Hematopoietic multipotent progenitor cell treated with erythropoietin and hydrocortisone succinate and interleukin-3 and kit ligand, for 4 days (in vitro differentiated cells): ENCODE measurements at regions not wholly inside any gene's neighbourhood (a gene's known extent, or its start where the extent isn't known, plus 50 kb on each side); places are given as distances from the start of the nearest gene placed in this dataset.
A peak's percentile ranks its signal among the peaks of the same experiment; 100 is the strongest.

Experiments used
- DNase-seq: peaks from one replicate; pipeline ENCODE4 v3.0.0-alpha.2; 2015

DNA sequence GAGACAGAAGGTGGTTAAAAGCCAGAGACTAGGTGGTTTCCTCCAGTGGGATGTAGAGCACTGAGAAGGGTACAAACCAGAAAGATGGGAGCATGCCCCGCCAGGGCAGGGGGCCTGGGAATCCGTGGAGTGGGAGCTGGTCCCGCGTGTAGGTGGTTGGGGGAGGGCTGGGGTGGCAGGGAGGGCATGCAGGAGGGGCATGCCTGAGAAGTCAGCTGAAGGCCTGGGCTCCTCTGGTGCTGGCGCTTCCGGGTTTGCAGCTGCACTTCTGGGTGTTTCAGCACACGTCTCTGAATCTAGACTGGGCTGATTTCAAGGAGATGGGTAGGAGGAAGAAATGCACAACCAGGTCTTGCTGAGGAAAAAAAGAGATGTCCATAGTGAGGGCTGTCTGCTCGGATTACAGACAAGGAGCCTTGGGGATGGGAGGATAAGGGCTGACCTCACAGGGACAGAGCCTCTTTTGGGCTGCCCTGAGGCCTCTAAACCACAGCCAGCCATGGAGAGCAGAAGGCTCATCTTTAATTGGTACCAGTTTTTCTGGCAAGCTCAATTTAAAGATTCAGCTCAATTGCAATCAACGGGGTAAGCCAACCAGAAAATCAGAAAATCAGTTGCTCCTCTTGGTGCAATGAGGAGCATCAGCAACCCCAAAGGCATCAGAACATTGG, 151.9 kb downstream of the FAM43A start:
- no peak for DNase-seq

DNA sequence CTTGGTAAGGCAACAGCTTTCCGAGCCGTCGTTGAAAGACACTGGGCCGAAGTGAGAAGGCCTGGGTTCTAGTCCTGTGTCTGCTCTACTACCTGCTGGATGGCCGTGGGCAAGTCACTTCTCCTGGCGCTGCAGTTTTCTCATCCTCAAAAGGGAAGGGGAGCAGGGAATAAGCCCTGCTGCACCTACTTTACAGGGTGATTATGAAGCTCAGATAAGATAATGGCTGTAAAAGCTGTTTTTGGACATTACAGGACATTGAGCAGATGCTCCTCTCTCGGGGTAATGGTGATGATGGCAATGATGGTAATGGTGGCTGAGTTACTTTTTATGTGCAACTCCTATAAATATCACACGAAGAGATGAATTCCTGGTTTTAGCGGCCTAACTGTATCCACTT, 152.6 kb downstream of the FAM43A start:
- no peak for DNase-seq

- peak; percentile 78 for DNase-seq
These were observed 155.2 kb downstream of the FAM43A start for GRCh38 chr3:194840661-194841514.

GRCh38 chr3:194841515-194841841, 155.8 kb downstream of the FAM43A start:
- DNase-seq: no peak

DNA sequence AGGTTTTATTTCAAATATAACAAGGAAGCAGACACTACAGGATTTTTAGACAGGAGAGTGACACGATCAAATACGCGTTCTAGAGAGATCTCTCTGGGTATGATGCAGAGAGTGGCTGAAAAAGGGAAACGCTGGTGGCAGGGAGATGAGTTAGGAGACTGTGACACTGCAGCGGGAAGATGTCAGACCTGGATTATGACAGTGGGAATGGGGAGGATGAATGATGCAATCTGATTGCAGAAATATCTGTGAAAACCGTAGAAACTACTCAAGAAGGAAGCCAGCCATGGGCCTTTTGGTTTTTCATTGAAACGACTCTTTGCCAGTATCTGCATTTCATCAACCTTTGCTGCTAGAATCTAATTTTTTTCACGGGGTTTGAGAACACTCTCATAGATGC, 157.9 kb downstream of the FAM43A start:
- DNase-seq: no peak

DNA sequence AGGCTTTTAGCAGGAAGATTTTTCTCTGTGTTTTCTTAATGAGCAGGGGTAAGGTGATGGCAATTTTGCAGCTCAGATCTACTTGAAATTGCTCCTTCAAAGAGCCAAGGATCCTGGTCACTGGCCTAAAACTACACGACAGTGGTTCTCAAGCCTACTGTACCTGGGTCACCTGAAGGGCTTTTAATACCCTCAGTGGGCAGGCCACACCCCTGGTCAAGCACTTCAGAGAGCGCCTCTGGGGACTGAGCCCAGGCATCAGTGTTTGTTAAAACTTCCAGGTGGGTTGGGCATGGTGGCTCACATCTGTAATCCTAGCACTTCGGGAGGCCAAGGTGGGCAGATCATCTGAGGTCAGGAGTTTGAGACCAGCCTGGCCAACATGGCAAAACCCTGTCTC, 158.4 kb downstream of the FAM43A start:
- no peak for DNase-seq

DNA sequence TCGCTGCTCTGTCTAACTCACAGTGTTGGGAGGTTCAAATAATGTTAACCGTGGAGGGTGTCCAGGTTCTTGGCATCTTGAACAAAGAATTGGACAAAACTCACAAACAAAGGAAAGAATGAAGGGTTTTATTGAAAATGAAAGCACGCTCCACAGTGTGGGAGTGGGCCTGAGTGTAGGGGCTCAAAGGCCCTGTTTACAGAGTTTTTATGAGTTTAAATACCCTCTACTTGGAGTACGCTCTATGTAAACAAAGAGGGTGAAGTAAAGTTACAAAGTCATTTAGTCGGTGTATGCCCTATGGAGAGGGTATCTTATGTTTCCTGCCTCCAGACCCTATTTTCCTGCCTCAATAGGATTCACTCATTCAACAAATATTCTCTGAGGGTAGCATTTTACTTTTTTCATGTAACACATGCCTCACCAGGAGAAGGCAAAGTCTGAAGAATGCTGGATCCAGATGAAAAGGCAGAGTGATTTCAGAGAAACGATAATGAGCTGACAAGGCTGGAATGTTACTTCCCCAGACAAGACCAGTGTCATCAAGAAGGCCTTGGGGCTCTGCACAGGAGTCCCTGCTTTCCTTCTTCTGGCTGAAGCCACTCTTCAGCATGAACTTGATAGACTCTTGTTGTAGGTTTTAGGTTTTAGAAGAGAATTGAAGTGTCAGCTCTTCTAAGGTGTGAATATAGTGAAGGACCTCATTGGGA, 163.6 kb downstream of the FAM43A start:
- DNase-seq: no peak

- no peak for DNase-seq
These were observed 165.6 kb downstream of the FAM43A start for GRCh38 chr3:194851254-194851653.

DNA sequence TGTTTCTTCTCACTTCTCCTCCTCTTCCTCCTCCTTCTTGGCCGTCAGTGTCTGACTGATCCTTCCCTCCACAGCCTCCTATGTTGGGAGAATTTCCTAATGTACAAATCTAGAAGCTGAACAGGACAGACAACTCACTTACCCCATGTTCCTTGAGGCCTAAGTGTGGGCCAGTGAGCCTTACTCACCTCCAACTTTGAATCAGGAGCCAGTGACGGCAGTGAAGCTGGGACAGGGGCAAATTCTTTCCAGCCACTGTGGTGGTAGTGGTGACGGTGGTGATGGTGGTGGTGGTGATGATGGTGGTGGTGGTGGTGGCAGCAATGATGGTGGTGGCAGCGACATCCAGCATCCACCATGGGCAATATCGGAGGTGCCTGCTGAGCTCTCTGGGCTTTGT, 166.3 kb downstream of the FAM43A start:
- no peak for DNase-seq

DNA sequence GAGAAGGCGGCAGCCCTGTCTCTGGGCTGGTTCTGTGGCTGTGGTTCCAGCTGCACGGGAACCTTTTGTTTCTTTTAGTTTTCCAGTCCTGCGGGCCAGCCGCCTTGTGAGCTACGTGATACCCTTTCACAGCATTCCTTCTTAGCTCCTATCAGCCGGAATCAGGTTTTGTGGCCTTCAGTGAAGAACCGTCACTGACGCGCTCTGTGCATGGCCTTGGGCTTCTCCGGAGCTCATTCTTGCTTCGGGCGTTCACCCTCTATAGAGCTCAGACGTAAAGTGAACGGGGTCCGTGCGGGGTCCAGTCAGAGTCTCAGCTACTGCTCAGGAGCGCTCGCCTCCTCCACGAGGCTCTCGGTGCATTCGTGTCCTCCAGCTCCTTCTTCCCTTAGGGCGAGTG, 166.7 kb downstream of the FAM43A start:
- DNase-seq: no peak

GRCh38 chr3:194852831-194853508, 167.3 kb downstream of the FAM43A start:
- DNase-seq: no peak

DNA sequence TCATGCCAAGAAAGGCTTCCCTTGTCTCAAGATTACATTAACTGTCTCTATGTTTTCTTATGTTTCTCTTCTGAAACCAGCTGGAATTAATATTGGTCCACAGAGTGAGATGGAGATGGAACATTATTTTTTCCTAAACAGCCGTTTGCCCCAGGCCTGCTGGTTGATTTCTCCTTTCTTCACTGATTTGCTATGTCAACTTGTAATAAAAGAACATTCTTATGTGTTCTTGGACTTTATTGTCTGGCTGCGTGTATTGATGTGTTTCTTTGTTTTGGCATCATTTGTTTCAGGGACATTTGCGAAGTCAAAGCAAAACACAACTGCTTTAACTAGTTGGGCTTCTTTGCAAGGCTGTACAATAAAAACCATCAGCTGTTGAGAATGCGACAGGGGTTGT, 168.5 kb downstream of the FAM43A start:
- DNase-seq: no peak

- no peak for DNase-seq
These were observed 169.1 kb downstream of the FAM43A start for GRCh38 chr3:194854659-194855390.

GRCh38 chr3:194856296-194856695, 170.6 kb downstream of the FAM43A start:
- no peak for DNase-seq

- DNase-seq: no peak
These were observed 171.9 kb downstream of the FAM43A start for GRCh38 chr3:194857469-194858113.

GRCh38 chr3:194858382-194858781, 172.7 kb downstream of the FAM43A start:
- no peak for DNase-seq

- DNase-seq: no peak
These were observed 175.0 kb downstream of the FAM43A start for GRCh38 chr3:194860725-194861124.

DNA sequence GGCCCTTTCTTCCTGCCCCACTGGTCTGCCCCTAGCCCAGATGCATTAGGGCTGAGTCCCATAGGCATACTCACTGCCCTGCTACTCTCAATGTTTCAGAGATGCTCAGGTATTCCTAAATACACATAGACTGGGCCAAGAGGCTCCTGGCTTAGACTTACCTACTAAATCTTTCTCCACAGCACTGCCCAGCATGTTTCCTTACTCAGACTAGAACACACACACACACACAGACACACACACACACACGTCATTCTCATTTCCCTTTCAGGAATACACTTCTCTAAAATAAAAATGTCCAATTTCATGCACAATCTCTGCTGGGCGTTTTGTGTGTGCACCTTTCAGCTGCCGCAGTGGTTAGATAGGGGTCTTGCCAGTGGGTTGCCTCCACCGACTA, 175.7 kb downstream of the FAM43A start:
- no peak for DNase-seq

- no peak for DNase-seq
These were observed 179.4 kb downstream of the FAM43A start for GRCh38 chr3:194865061-194865460.

DNA sequence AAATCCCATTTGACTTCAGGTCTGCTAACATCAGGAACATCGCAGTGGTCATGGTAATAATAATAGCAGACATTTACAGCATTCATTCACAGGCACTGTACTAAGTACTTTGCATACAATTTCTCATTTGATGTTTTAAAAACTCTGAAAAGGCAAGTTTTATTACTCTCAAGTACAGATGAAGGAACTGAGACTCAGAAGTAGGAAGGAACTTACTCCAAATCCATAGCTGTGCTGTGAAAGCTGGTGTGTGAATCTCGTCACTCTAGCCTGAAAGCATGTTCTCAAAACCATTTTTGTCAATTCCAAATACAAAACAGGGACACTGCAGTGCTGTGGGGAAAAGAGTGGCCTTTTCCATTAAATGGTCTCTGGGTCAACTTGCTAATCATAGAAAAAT, 179.9 kb downstream of the FAM43A start:
- DNase-seq: no peak

- DNase-seq: peak; percentile 13
These were observed 180.6 kb downstream of the FAM43A start for GRCh38 chr3:194866236-194866635.
